HG03571 (cell line): ENCODE measurements at regions not wholly inside any gene's neighbourhood (a gene's known extent, or its start where the extent isn't known, plus 50 kb on each side); places are given as distances from the start of the nearest gene placed in this dataset.

Experiments used
- ATAC-seq: cut with Tn5 transposase; IDR thresholded peaks from one replicate; pipeline ENCODE4 v1.9.1; 2021; ENCODE audit not compliant: unreplicated experiment

DNA sequence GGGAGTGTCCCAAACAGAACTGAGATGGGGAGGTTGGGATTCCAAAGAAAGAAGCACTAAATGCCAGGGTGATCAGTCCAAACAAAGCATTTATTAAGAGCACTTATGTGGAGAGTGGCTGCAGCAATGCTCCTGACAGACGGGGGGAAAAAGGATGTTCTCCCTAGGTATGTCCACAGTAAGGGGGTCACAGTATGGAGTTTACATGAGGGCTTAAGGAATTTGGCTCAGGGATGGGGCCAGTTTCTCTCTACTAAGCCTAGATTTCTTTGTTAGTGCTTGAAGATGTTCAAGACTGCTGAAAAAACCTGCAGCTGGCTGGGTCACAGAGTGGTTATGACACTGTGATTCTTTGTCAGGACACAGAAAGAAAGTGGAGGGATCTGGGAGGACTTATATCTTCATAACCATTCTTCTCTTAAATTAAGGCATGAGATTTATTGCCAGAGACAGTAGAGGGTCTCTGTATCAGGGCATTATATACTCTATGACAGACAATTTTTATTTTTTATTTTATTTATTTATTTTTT, 1468.0 kb downstream of the C4orf33 start:
- ATAC-seq: no peak

DNA sequence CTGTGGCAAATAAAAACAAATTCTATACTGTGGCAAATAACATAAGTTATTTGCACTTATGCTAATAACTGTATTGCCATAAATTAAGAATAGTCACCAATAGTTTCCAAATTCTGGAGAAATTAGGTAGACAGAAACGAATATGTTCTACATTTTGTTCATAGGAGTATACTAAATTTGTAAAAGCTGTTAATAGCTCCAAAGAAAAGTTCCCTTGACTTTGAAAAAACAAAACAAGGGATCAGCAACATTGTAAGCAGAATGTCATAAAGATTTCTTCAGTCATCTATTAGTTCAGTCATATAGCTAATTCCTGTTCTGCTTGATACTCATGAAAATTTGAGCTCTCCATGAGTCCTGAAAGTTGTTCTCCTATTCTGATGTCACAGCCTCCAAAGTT, 1472.8 kb downstream of the C4orf33 start:
- no peak for ATAC-seq

DNA sequence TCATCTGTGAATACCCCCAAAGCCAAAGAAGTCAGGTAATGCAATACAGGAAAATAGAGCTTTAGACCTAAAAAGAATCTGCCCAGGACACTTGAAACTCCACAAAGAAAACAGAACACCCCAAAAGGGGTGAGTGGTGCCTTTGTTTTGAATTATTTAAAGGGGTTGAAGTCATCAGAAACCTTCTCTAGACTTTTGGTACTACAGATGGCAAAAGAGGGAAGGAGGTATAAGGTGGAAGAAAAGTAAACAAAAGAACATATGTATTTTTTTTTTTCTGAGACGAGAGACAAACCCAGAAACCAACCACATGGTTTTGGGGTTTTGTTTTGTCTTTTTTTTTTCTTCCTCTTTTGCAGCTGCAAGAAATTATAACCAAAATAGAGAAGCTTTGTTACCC, 1477.8 kb downstream of the C4orf33 start:
- no peak for ATAC-seq

DNA sequence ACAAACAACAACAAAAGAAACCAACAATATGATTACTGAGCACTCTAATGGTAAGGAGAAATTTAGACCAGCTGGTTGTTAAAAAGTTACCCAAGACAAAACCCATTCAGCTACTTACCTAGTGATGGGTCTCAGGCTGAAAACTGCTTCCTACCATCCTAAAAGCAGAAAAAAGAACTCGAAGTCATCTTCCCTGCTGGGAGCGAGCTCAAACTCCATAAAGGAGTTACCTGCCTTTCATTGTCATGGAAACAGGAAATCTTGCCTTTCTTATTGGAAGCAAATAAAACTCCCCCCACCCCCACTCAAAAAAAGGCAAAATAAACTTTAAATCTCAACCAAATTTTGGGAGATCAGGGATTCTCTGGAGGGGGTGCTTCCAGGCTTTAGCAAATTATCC, 1478.3 kb downstream of the C4orf33 start:
- ATAC-seq: no peak

DNA sequence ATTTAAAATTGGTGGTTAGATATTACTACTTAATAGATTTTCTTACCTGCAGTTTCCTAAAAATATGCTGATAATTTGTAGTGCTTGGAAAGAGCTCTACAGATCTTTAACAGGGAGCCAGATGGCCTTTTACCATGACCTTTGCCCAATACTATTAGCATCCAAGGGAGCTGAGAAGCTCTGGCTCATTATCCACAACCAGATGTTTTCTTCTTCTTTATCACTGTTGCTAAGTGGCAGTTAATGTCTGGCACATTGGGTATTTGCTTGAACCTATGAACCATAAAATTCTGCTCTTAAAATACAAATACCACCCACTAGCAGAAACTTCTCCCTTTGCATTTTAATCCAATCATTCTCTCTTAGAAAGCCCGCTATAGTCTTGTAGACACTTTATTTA, 1480.3 kb downstream of the C4orf33 start:
- no peak for ATAC-seq

DNA sequence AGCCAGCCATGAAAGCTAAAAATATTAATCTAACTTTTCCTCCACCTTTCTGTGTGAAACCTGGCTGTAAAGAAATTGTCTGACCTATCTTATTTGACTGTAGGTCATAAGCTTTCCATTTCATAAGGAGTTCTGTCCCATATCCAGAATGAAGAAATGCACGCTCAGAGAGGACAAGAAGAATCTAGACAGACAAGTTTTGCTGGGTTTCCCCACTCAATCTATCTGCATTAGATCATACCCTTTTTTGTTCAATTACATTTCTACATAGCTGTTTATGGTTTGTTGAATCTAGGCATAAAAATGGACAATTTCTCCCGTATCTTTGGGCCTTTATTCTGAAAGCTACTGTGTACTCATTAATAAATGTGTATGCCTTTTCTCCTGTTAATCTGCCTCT, 1495.1 kb downstream of the C4orf33 start:
- ATAC-seq: no peak

DNA sequence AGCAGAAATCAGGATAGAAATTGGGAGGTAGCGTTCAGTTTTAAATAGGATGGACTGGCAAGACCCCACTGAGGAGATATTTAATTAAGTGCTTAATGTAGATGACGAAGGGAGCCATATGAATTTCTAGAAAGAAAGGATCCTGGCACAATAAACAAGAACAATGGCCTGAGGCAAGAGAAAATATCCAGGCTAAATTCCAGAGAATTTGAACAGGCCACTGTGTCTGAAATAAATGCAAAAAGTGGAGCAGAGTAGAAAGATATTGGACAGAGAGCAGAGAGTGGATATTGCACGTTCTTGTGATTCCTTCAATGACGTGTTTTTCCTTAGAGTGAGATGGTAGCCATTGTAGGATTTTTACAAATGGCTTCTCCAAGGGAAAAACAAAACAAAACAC, 1504.8 kb downstream of the C4orf33 start:
- ATAC-seq: no peak

DNA sequence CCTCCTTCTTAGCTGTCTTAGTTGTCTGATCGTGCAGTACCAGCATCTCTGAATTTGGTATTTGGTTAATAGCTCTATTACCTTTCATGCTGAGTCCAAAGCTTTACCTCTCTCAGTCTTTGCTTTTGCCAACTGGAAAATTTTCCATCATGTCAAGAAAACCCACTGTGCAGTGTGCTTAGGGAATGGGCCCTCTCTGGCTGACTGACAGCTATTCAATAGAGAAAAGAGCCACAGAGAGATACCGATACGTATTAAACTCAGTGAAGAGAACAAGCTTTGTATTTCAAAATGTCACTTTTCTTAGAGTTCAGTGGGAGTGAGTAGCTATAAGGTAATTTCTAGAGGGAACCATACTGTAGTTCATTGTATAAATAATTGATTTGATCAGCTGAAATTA, 1507.1 kb downstream of the C4orf33 start:
- ATAC-seq: no peak

DNA sequence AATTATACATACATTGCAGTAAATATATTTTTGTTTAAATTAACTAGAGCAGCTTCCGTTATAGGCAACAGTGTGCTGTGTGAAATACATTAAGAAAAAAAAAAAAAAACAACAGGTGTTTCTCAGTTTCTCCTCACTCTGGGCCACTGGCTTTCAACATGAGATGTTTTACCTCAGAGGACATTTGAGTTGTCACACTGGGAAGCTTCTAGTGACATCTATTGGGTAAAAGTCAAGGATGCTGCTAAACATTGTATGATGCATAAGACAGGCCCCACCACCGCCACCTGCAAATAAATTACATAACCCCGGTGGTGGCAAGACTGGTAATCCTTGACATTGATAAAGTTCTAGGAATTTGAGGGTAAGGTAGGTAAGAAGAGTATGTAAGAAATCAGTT, 1512.2 kb downstream of the C4orf33 start:
- no peak for ATAC-seq

DNA sequence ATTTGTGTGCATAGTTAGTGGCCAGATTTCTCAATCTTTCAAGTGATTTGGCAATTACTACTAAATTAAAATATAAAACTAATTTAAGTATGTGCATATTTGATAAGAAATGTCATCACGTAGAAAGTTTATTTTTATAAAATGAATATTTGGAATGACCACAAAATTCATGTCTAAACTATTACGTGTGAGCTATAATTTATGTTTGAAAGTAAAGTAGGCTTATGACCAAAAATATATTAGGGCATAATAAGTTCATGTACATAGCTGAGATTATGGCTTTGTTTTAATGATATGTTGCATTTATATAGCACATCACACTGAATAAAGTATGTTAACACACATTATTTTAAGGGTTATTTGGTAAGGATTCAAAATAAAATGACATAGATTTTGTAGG, 1532.6 kb downstream of the C4orf33 start:
- no peak for ATAC-seq

DNA sequence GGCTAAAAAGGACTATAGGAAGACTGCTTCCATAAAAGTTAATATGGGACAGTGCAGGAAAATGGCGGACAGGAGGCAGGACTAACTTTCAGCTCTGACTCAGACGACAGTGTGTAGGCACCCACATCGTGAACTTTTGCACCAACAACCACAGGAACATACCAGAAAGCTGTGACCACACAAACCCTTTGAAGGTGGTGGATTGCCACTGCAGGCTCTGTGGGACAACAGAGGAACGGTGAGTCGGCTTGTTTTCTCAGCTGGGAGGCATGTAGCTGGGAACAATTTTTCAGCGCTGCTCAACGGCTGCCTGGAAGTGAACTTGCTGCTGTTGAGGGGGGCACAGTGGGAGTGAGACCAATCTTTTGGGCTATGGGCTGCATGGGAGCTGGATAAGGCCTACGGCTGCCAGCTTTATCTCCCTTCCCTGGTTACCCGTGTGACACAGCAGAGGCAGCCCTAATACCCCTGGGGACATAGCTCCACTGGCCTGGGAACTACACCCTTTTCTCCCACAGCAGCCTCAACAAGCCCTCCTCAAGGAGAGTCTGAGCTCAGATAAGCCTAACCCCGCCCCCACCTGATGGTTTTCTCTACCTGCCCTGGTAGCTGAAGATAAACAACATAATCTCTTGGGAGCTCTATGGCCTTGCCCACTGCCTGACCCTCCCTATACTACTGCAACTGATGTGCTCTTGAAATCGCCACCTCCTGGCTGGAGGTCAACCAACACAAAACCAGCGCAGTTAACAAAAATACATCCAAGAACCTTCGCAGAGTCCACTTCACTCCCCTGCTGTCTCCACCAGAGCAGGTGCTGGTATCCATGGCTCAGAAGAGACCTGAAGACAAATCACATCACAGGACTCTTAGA, 1537.0 kb downstream of the C4orf33 start:
- no peak for ATAC-seq

DNA sequence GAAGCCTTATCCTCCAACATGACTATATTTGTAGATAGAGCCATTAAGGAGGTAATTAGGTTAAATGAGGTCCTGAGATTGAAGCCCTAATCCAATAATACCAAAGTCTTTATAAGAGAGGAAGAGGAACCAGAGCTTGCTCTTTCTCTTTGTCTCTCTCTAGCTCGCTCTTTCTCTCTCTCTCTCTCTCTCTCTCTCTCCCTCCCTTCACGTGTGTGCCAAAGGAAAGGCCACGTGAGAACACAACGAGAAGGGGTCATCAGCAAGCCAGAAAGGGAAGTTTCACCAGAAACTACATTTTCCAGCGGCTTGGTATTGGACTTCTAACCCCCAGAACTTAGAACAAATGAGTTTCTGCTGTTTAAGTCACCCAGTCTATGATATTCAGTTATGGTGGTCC, 1540.5 kb downstream of the C4orf33 start:
- ATAC-seq: no peak

DNA sequence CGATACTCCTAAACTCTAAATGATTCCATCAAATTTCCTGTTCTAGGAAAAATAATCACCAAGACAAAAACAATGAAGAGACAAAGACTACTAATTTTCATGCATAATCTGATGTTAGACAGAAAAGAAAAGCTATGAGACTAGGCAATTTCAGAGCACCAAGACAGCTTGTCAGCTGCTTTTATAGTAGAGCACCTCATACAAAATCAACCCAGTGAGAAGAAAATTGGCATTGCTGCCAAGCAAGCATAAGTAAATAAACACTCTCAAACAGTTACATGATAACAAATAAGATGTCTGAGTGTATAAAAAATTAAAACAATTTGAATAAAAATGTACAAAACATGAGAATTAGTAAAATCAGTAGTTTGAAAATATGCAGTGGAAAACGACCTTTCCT, 1544.6 kb downstream of the C4orf33 start:
- ATAC-seq: no peak

DNA sequence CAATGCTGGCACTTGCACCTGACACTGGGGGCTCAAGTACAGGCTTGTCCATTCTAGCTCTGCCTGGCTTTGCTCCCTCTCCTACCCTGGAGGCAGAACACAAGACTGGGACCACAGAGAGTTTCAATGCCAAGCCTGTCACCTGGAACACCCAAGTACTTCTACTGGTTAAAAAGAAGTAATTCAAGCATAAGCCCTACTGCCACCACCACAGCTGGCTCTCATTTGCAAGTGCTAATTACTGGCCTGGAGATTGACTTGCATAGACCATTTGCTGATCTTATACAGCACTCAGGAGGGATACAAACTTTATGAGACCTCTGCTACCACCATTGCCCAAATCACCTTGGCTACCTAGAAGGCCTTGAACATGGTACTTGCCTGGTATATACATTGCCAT, 1550.9 kb downstream of the C4orf33 start:
- no peak for ATAC-seq

DNA sequence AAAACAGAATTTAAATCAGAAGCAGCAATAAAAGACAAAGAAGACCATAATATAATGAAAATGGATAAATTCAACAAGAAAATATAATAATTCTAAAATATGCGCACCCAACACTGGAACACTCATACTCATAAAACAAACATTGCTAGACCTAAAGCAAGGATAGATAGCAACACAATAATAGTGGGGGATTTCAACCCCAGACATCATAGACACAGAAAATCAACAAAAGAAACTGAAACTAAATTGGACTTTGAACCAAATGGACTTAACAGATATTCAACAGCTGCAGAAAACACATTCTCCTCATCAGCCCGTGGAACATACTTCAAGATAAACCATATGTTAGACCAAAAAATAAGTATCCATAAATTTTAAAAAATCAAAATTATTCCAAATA, 1552.6 kb downstream of the C4orf33 start:
- ATAC-seq: no peak

DNA sequence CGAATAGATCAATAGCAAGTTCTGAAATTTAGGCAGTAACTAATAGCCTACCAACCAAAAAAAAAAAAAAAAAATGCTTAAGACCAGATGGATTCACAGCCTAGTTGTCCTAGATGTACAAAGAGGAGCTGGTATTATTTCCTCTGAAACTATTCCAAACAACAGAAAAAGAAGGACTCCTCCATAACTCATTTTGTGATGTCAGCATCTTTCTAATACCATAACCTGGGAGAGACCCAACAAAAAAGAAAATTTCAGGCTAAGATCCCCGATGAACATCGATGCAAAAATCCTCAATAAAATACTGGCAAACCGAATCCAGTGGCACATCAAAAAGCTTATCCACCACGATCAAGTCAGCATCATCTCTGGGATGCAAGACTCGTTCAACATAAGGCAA, 1557.9 kb downstream of the C4orf33 start:
- ATAC-seq: no peak

DNA sequence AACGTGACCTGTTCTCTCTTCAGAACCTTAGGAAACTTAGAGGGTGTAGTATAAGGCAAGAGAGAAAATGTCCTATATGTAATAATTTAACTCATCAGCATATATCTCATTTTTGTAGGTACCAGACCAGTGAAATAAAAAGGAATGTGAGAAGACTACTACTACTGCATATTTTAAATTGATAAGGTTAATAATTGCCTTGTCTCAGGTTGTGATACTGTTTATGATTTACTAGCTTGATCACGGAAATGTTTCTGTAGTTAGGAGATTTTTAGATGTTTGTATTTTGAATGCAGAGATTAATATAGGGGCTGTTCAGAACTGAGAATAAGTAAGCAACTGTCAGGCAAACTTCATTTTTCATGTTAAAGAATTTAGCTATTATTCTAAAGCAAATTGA, 1563.4 kb downstream of the C4orf33 start:
- ATAC-seq: no peak

DNA sequence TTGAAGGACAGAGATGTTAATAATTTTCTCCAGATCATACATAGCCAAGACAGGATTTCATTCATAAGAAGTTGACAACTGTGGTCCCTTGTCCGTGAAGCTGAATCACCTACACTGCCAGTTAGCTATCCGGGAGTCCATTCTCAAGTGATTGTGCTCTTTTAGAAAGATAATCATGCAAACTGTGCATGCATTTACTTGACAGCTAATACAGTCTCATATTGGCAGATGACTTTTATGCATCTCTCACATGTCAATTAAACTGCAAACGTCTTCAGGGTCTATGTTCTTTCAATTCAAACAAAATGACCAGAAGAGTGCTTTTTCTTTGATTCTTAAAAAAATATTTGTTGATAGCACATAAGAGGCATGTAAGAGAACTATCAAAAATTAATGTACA, 1572.9 kb downstream of the C4orf33 start:
- no peak for ATAC-seq

DNA sequence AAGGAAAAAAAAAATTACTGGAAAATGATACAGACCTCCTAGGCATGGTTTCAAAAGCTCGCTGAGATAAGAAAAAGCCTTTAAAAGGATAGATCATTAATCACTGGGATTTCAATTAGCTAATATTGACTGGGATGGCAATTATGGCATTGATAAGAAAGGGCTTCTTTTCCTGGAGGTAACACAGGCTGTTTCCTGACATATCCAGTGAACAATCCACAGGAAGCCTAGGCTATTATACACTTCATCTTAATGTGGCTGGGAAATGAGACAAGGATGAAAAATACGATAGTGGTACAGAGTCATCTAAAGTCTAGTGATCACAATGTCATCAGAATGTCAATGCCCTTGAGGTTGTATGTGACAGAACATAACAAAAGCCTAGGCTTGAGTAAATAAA, 1579.3 kb downstream of the C4orf33 start:
- no peak for ATAC-seq

DNA sequence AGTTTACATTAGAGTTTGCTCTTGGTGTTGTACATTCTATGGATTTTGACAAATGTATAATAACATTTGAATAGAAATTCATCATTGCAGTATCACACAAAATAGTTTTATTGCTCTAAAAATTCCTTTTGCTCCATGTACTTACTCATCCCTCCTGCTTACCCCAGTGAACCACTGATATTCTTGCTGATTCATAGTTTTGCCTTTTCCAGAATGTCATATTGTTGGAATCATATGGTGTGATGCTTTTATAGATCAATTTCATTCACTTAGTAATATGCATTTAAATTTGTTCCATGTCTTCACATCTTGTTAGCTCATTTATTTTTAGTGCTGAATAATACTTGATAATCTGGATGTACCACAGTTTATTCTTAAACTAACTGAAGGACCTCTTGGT, 1593.2 kb downstream of the C4orf33 start:
- no peak for ATAC-seq

DNA sequence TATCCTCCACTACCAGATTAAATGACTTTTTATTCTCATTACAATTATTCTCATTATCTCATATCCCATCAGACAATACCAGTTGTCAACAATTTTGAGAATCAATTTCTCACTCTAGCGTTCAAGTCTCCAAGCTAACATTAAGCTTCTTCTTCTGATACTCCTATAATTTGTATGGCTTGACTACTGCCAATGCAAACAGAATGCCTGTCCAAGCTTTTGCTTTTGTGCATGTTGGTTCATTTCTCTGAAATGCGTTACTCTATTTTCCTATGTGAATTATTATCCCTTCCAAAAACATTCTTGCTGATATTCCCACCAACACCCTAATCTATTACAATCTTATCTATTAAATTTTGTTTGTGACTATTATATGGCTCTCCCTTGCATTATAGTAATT, 1602.3 kb downstream of the C4orf33 start:
- no peak for ATAC-seq

DNA sequence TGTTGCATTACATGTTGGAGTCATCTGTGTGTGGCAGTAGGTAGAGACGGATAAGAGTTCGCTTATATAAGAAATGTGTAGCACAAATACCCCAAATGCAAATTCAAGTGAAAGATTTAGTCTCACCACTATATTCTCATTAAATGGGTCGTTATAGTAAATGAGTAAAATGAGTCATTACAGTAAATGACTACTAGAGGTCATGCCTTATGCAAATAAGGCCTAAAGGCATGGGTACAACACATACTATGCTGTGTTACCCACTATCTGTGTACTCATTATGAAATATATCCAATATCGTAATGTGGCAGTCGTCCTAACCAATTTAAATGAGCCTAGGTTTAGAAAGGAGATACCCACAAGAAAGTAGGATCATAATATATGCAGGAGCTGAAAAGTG, 1603.1 kb downstream of the C4orf33 start:
- no peak for ATAC-seq
